ENCODE measurements at regions not wholly inside any gene's neighbourhood (a gene's known extent, or its start where the extent isn't known, plus 50 kb on each side); places are given as distances from the start of the nearest gene placed in this dataset.

GRCh38 chr15:69505956-69506556, 53.4 kb downstream of the RPLP1 start:
- Histone ChIP-seq H3K27ac (ENCODE audit: low read depth in 1 of 3, low read length in 2 of 3) (no peak overlapping the region), H3K9me3 (ENCODE audit: control insufficient read depth in 2 of 2, insufficient read depth in 1 of 2, low read depth in 1 of 2, low read length in 1 of 2) (no peaks in the 10 kb centered on the region), H3K4me3 (ENCODE audit: low read depth in 1 of 3, low read length in 3 of 3) (no peak overlapping the region), H3K36me3 (ENCODE audit: control insufficient read depth in 3 of 3, insufficient read depth in 2 of 3, low read depth in 1 of 3, low read length in 3 of 3) (no peaks in the 10 kb centered on the region), H3K4me1 (ENCODE audit: control insufficient read depth in 3 of 3, insufficient read depth in 2 of 3, low read depth in 1 of 3, low read length in 2 of 3) (no peaks in the 10 kb centered on the region), H3K27me3 (ENCODE audit: control insufficient read depth in 3 of 3, insufficient read depth in 3 of 3, low read length in 3 of 3) (peaks cover 0 to 3% (median 0%) of the 10 kb centered on the region in 3 donors)
- FAIRE-seq: no peak
- no peak for DNase-seq
- WGBS, 3 donors: 87 to 92% (median 90%) methylated on average over 9 of the region's 9 CpGs

GRCh38 chr15:69508659-69509058, 56.0 kb downstream of the RPLP1 start:
- Histone ChIP-seq H3K36me3 (ENCODE audit: control insufficient read depth in 3 of 3, insufficient read depth in 2 of 3, low read depth in 1 of 3, low read length in 3 of 3) (no peaks in the 10 kb centered on the region), H3K4me1 (ENCODE audit: control insufficient read depth in 3 of 3, insufficient read depth in 2 of 3, low read depth in 1 of 3, low read length in 2 of 3) (no peaks in the 10 kb centered on the region), H3K9me3 (ENCODE audit: control insufficient read depth in 2 of 2, insufficient read depth in 1 of 2, low read depth in 1 of 2, low read length in 1 of 2) (no peaks in the 10 kb centered on the region), H3K27me3 (ENCODE audit: control insufficient read depth in 3 of 3, insufficient read depth in 3 of 3, low read length in 3 of 3) (peaks cover 0 to 5% (median 3%) of the 10 kb centered on the region in 3 donors), H3K27ac (ENCODE audit: low read depth in 1 of 3, low read length in 2 of 3) (no peak overlapping the region), H3K4me3 (ENCODE audit: low read depth in 1 of 3, low read length in 3 of 3) (no peak overlapping the region)
- FAIRE-seq (no peak), DNase-seq (no peak)
- WGBS, 3 donors: 82 to 100% (median 91%) methylated on average over 1 of the region's 1 CpG

DNA sequence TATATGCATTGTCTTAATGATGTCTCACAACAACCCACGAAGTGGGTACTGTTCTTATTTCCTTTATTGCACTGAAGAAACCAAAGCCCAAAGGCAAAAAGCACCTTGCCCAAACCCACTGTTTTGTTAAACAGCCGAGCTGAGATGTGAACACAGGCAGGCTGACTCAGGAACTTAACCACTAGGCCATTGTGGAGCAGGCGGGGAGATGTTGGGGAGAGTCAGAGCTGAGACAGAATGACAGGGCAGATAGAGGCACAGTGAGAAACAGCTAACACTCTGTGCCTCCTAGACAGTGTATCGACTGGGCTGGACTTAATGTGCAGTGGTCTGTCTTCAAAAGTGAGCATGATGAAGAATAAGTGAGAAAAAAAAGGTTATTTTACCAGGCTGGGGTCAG, 56.5 kb downstream of the RPLP1 start:
- no peak for FAIRE-seq
- Histone ChIP-seq H3K36me3 (ENCODE audit: control insufficient read depth in 3 of 3, insufficient read depth in 2 of 3, low read depth in 1 of 3, low read length in 3 of 3) (no peaks in the 10 kb centered on the region), H3K9me3 (ENCODE audit: control insufficient read depth in 2 of 2, insufficient read depth in 1 of 2, low read depth in 1 of 2, low read length in 1 of 2) (no peaks in the 10 kb centered on the region), H3K4me1 (ENCODE audit: control insufficient read depth in 3 of 3, insufficient read depth in 2 of 3, low read depth in 1 of 3, low read length in 2 of 3) (no peaks in the 10 kb centered on the region), H3K27me3 (ENCODE audit: control insufficient read depth in 3 of 3, insufficient read depth in 3 of 3, low read length in 3 of 3) (peaks cover 0 to 5% (median 3%) of the 10 kb centered on the region in 3 donors), H3K4me3 (ENCODE audit: low read depth in 1 of 3, low read length in 3 of 3) (no peak overlapping the region), H3K27ac (ENCODE audit: low read depth in 1 of 3, low read length in 2 of 3) (no peak overlapping the region)
- 74 to 91% (median 77%) methylated on average over 4 of the region's 4 CpGs for WGBS, 3 donors
- no peak for DNase-seq

- Histone ChIP-seq H3K27ac (ENCODE audit: low read depth in 1 of 3, low read length in 2 of 3) (no peak overlapping the region), H3K27me3 (ENCODE audit: control insufficient read depth in 3 of 3, insufficient read depth in 3 of 3, low read length in 3 of 3) (peaks cover 0 to 5% (median 3%) of the 10 kb centered on the region in 3 donors), H3K4me1 (ENCODE audit: control insufficient read depth in 3 of 3, insufficient read depth in 2 of 3, low read depth in 1 of 3, low read length in 2 of 3) (no peaks in the 10 kb centered on the region), H3K4me3 (ENCODE audit: low read depth in 1 of 3, low read length in 3 of 3) (no peak overlapping the region), H3K9me3 (ENCODE audit: control insufficient read depth in 2 of 2, insufficient read depth in 1 of 2, low read depth in 1 of 2, low read length in 1 of 2) (no peaks in the 10 kb centered on the region), H3K36me3 (ENCODE audit: control insufficient read depth in 3 of 3, insufficient read depth in 2 of 3, low read depth in 1 of 3, low read length in 3 of 3) (no peaks in the 10 kb centered on the region)
- FAIRE-seq (no peak), DNase-seq (no peak)
Measured at GRCh38 chr15:69510556-69510955, 57.9 kb downstream of the RPLP1 start.

- Histone ChIP-seq H3K36me3 (ENCODE audit: control insufficient read depth in 3 of 3, insufficient read depth in 2 of 3, low read depth in 1 of 3, low read length in 3 of 3) (no peaks in the 10 kb centered on the region), H3K4me1 (ENCODE audit: control insufficient read depth in 3 of 3, insufficient read depth in 2 of 3, low read depth in 1 of 3, low read length in 2 of 3) (no peaks in the 10 kb centered on the region), H3K27ac (ENCODE audit: low read depth in 1 of 3, low read length in 2 of 3) (no peak overlapping the region), H3K4me3 (ENCODE audit: low read depth in 1 of 3, low read length in 3 of 3) (no peak overlapping the region), H3K27me3 (ENCODE audit: control insufficient read depth in 3 of 3, insufficient read depth in 3 of 3, low read length in 3 of 3) (peaks cover 0 to 5% (median under 1%) of the 10 kb centered on the region in 3 donors), H3K9me3 (ENCODE audit: control insufficient read depth in 2 of 2, insufficient read depth in 1 of 2, low read depth in 1 of 2, low read length in 1 of 2) (no peaks in the 10 kb centered on the region)
- DNase-seq (no peak), FAIRE-seq (no peak)
Measured at GRCh38 chr15:69511015-69511414, 58.4 kb downstream of the RPLP1 start.

GRCh38 chr15:69511716-69512340, 59.2 kb downstream of the RPLP1 start:
- WGBS, 3 donors: 86 to 92% (median 90%) methylated on average over 3 of the region's 3 CpGs
- no peak for FAIRE-seq
- Histone ChIP-seq H3K36me3 (ENCODE audit: control insufficient read depth in 3 of 3, insufficient read depth in 2 of 3, low read depth in 1 of 3, low read length in 3 of 3) (no peaks in the 10 kb centered on the region), H3K27me3 (ENCODE audit: control insufficient read depth in 3 of 3, insufficient read depth in 3 of 3, low read length in 3 of 3) (peaks cover 0 to 5% (median 0%) of the 10 kb centered on the region in 3 donors), H3K27ac (ENCODE audit: low read depth in 1 of 3, low read length in 2 of 3) (no peak overlapping the region), H3K4me3 (ENCODE audit: low read depth in 1 of 3, low read length in 3 of 3) (no peak overlapping the region), H3K4me1 (ENCODE audit: control insufficient read depth in 3 of 3, insufficient read depth in 2 of 3, low read depth in 1 of 3, low read length in 2 of 3) (no peaks in the 10 kb centered on the region), H3K9me3 (ENCODE audit: control insufficient read depth in 2 of 2, insufficient read depth in 1 of 2, low read depth in 1 of 2, low read length in 1 of 2) (no peaks in the 10 kb centered on the region)
- no peak for DNase-seq

DNA sequence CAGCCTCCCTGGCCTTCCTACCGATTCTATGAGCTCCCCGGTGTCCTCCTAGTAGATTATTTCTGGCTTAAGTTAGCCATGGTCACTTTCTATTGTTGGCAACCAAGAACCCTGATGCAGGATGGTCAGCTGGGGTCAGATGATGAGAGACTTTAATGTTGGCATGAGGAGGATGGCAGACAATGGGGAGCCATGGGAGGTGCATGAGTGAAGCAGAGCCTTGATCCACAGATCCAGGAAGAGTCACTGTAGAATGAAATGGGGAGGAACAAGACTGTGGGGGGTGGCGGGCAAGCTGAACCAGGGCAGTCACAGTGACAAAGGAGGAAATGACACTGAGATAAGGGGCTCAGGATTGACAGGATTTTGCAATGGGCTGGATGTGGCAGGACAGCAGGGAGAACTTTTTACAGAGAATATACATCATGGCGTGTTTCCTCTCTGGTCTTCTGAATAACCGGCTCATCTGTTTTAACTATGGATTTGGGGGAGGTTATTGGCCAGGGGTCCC, 60.9 kb downstream of the RPLP1 start:
- Histone ChIP-seq H3K27me3 (ENCODE audit: control insufficient read depth in 3 of 3, insufficient read depth in 3 of 3, low read length in 3 of 3) (peaks cover 0 to 5% (median 0%) of the 10 kb centered on the region in 3 donors), H3K9me3 (ENCODE audit: control insufficient read depth in 2 of 2, insufficient read depth in 1 of 2, low read depth in 1 of 2, low read length in 1 of 2) (no peaks in the 10 kb centered on the region), H3K27ac (ENCODE audit: low read depth in 1 of 3, low read length in 2 of 3) (no peak overlapping the region), H3K36me3 (ENCODE audit: control insufficient read depth in 3 of 3, insufficient read depth in 2 of 3, low read depth in 1 of 3, low read length in 3 of 3) (no peaks in the 10 kb centered on the region), H3K4me3 (ENCODE audit: low read depth in 1 of 3, low read length in 3 of 3) (no peak overlapping the region), H3K4me1 (ENCODE audit: control insufficient read depth in 3 of 3, insufficient read depth in 2 of 3, low read depth in 1 of 3, low read length in 2 of 3) (no peaks in the 10 kb centered on the region)
- DNase-seq (no peak), FAIRE-seq (no peak)
- 88 to 92% (median 90%) methylated on average over 5 of the region's 5 CpGs for WGBS, 3 donors

DNA sequence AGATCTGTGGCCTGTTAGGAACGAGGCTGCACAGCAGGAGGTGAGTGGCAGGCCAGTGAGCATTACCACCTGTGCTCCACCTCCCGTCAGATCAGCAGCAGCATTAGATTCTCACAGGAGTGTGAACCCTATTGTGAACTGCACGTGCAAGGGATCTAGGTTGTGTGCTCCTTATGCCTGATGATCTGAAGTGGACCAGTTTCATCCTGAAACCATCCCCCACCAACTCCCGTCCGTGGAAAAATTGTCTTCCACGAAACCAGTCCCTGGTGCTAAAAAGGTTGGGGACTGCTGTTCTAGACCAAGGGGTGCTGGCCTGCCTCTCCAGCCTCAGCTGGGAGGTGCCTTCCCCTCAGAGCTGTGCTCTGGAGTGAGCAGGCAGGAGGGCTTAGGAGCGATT, 61.4 kb downstream of the RPLP1 start:
- FAIRE-seq (no peak), DNase-seq (no peak)
- no peak overlapping the region for H3K27ac ChIP-seq (ENCODE audit: low read depth in 1 of 3, low read length in 2 of 3)
- no peak overlapping the region for H3K4me3 ChIP-seq (ENCODE audit: low read depth in 1 of 3, low read length in 3 of 3)
- H3K36me3 ChIP-seq (ENCODE audit: control insufficient read depth in 3 of 3, insufficient read depth in 2 of 3, low read depth in 1 of 3, low read length in 3 of 3): no peaks in the 10 kb centered on the region
- H3K9me3 ChIP-seq (ENCODE audit: control insufficient read depth in 2 of 2, insufficient read depth in 1 of 2, low read depth in 1 of 2, low read length in 1 of 2): no peaks in the 10 kb centered on the region
- H3K4me1 ChIP-seq (ENCODE audit: control insufficient read depth in 3 of 3, insufficient read depth in 2 of 3, low read depth in 1 of 3, low read length in 2 of 3): no peaks in the 10 kb centered on the region
- WGBS, 3 donors: 75 to 81% (median 75%) methylated on average over 7 of the region's 7 CpGs
- H3K27me3 ChIP-seq (ENCODE audit: control insufficient read depth in 3 of 3, insufficient read depth in 3 of 3, low read length in 3 of 3): peaks cover 0 to 5% (median 0%) of the 10 kb centered on the region in 3 donors

- Histone ChIP-seq H3K36me3 (ENCODE audit: control insufficient read depth in 3 of 3, insufficient read depth in 2 of 3, low read depth in 1 of 3, low read length in 3 of 3) (no peaks in the 10 kb centered on the region), H3K27ac (ENCODE audit: low read depth in 1 of 3, low read length in 2 of 3) (no peak overlapping the region), H3K4me3 (ENCODE audit: low read depth in 1 of 3, low read length in 3 of 3) (no peak overlapping the region), H3K9me3 (ENCODE audit: control insufficient read depth in 2 of 2, insufficient read depth in 1 of 2, low read depth in 1 of 2, low read length in 1 of 2) (no peaks in the 10 kb centered on the region), H3K27me3 (ENCODE audit: control insufficient read depth in 3 of 3, insufficient read depth in 3 of 3, low read length in 3 of 3) (peaks cover 0 to 5% (median 0%) of the 10 kb centered on the region in 3 donors), H3K4me1 (ENCODE audit: control insufficient read depth in 3 of 3, insufficient read depth in 2 of 3, low read depth in 1 of 3, low read length in 2 of 3) (no peaks in the 10 kb centered on the region)
- FAIRE-seq: no peak
- DNase-seq: no peak
- 85 to 94% (median 85%) methylated on average over 4 of the region's 4 CpGs for WGBS, 3 donors
Measured at GRCh38 chr15:69515508-69515907, 62.9 kb downstream of the RPLP1 start.

Measured in small intestine (tissue), 7 donors.